ENCODE measurements at regions not wholly inside any gene's neighbourhood (a gene's known extent, or its start where the extent isn't known, plus 50 kb on each side); places are given as distances from the start of the nearest gene placed in this dataset.

GRCh38 chr18:27415495-27415894 lies 230.4 kb upstream of the CHST9 start:
- Histone ChIP-seq H3K4me3 (ENCODE audit: insufficient read depth, low read depth, low read length) (no peak overlapping the region), H4K5ac (ENCODE audit: low read depth, low read length) (no peak overlapping the region), H3K9ac (ENCODE audit: low read depth, low read length) (no peak overlapping the region), H3K56ac (ENCODE audit: extremely low read depth, insufficient read depth, low read length) (no peak overlapping the region), H4K91ac (ENCODE audit: insufficient read depth, low read depth, low read length) (no peak overlapping the region), H3K79me1 (ENCODE audit: low read depth in 1 of 2, low read length in 2 of 2) (no peaks in the 10 kb centered on the region), H2AFZ (replicated peaks; ENCODE audit: low read length, poor library complexity) (no peak overlapping the region), H3K23ac (ENCODE audit: low read depth, low read length) (no peak overlapping the region), H2BK15ac (ENCODE audit: low read depth, low read length) (no peak overlapping the region), H2AK9ac (replicated peaks; ENCODE audit: low read depth, low read length, poor library complexity) (no peak overlapping the region), H2AK5ac (ENCODE audit: low read depth, low read length) (no peak overlapping the region), H2BK5ac (ENCODE audit: low read depth, low read length, poor library complexity, severe bottlenecking) (no peak overlapping the region), H3K9me3 (ENCODE audit: control insufficient read depth, insufficient read depth, low read length) (peaks cover 5% of the 10 kb centered on the region), H3K18ac (ENCODE audit: low read depth, low read length) (no peak overlapping the region), H3K4me2 (ENCODE audit: low read depth, low read length) (no peak overlapping the region), H3K9me1 (ENCODE audit: insufficient read depth, low read length) (no peaks in the 10 kb centered on the region), H4K8ac (ENCODE audit: low read depth in 2 of 2, low read length in 2 of 2) (no peak overlapping the region), H2BK20ac (ENCODE audit: low read depth, low read length) (no peak overlapping the region), H2BK120ac (ENCODE audit: low read depth, low read length) (no peak overlapping the region), H3K27me3 (ENCODE audit: control insufficient read depth, insufficient read depth, low read length) (no peaks in the 10 kb centered on the region), H3K36me3 (ENCODE audit: control insufficient read depth, insufficient read depth, low read length) (no peaks in the 10 kb centered on the region), H3K4me1 (ENCODE audit: control insufficient read depth, insufficient read depth, low read length) (no peaks in the 10 kb centered on the region), H3K27ac (ENCODE audit: insufficient read depth, low read length) (no peak overlapping the region), H4K20me1 (ENCODE audit: insufficient read depth, low read length) (no peaks in the 10 kb centered on the region), H3K14ac (replicated peaks; ENCODE audit: low read depth, low read length) (no peak overlapping the region), H3K4ac (ENCODE audit: low read depth, low read length) (no peak overlapping the region)
- ChIA-PET CTCF (no interaction called here), POLR2A (ENCODE audit: unreplicated experiment) (no interaction called here)
- in situ Hi-C loops (cut with MboI; ENCODE audit: low sequenced_read_pairs) = no loop called here
- no TSS peak for BruUV-seq (replicated peaks)
- no peak for ATAC-seq (ENCODE audit: low read depth)
- TF ChIP-seq CEBPB (IDR thresholded peaks at IDR 0.05; ENCODE audit: low read depth, low read length) (no peak), MXI1 (IDR thresholded peaks at IDR 0.05; ENCODE audit: borderline replicate concordance, low read depth, low read length) (no peak), MAZ (IDR thresholded peaks at IDR 0.05; ENCODE audit: borderline replicate concordance, low read depth, low read length) (no peak), MAFK (IDR thresholded peaks at IDR 0.05; ENCODE audit: low read depth, low read length) (no peak), RAD21 (IDR thresholded peaks at IDR 0.05; ENCODE audit: low read length) (no peak), CTCF (conservative IDR thresholded peaks at IDR 0.05; ENCODE audit: low read depth, low read length) (no peak), SMC3 (IDR thresholded peaks at IDR 0.05; ENCODE audit: low read depth, low read length) (no peak), NFE2L2 (IDR thresholded peaks at IDR 0.05; ENCODE audit: low read depth, low read length) (no peak), CHD1 (IDR thresholded peaks at IDR 0.05; ENCODE audit: low read depth, low read length) (no peak), ELK1 (IDR thresholded peaks at IDR 0.05; ENCODE audit: borderline replicate concordance, low read depth, low read length) (no peak), RCOR1 (IDR thresholded peaks at IDR 0.05; ENCODE audit: insufficient replicate concordance, low read length) (no peak), BHLHE40 (IDR thresholded peaks at IDR 0.05; ENCODE audit: low read depth, low read length) (no peak), POLR2A (IDR thresholded peaks at IDR 0.05; ENCODE audit: low read depth, low read length) (no peak), FOS (IDR thresholded peaks at IDR 0.05; ENCODE audit: low read depth, low read length) (no peak), USF2 (IDR thresholded peaks at IDR 0.05; ENCODE audit: low read depth, low read length) (no peak), RFX5 (IDR thresholded peaks at IDR 0.05; ENCODE audit: low read depth, low read length) (no peak)
- intact Hi-C loops (cut with micrococcal nuclease) = no loop called here
- dilution Hi-C loops (cut with HindIII; ENCODE audit: low sequenced_read_pairs, unreplicated experiment) = no loop called here
- WGBS, 2 experiments (ENCODE audit: extremely low coverage in 2 of 2, insufficient read length in 1 of 2) = 72% methylated on average over 2 of the region's 4 CpGs; no CpG with 5 or more reads in 1 of the 2 experiments
- DNase-seq = no peak
